HUDEP-2 (cell line): ENCODE measurements at regions not wholly inside any gene's neighbourhood (a gene's known extent, or its start where the extent isn't known, plus 50 kb on each side); places are given as distances from the start of the nearest gene placed in this dataset.
"Not testable (repeated sequence)": the region's sequence is repeated elsewhere in the genome, so short reads cannot be mapped to it uniquely, and the experiment has no call there.

Experiments
- DNase-seq, 76 experiments: peaks; one replicate each; lab custom pipeline; 2025; ENCODE audit not compliant: unreplicated experiment in 76 of 76; lab: John Stamatoyannopoulos, UW

- no peak for DNase-seq
These were observed 709.2 kb downstream of the TMEM121 start for GRCh38 chr14:106235356-106236159.

DNA sequence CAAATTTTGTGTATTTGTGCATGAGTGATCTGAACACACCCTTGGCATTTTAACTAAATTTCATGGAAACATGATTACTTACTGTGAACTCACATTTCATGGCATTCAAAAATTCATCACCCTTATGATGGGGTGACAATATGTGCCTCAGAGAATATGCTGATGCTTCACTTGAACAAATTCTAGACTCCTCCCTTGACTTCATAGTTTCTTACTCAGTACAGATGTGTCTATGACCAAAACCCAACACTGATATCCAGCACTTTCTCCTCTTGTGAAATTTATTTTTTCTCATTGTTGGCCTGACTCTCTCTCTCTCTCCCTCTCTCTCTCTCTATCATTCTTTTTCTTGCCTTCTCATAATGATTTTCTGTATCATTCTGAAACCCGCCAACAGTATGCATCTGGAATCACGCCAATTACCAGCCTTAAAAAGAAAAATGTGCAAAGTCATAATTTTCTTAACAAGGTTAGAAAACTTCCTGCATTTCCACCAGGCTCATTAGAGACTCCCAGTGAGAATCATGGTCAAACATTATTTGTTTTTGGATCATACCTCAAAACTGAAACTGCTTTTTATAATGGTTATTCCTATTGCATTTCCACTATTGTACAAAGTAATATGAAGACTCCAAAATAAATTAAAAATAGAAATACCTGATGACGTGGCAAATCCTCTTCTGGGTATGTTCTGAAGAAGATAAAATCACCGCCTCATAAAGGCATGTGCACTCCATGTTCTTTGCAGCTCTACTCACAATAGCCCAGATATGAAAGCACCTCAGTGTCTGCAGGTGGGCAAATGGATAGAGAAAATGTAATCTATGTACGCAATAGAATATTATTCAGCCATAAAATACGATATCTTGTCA, 722.2 kb downstream of the TMEM121 start:
- DNase-seq: no peak

DNA sequence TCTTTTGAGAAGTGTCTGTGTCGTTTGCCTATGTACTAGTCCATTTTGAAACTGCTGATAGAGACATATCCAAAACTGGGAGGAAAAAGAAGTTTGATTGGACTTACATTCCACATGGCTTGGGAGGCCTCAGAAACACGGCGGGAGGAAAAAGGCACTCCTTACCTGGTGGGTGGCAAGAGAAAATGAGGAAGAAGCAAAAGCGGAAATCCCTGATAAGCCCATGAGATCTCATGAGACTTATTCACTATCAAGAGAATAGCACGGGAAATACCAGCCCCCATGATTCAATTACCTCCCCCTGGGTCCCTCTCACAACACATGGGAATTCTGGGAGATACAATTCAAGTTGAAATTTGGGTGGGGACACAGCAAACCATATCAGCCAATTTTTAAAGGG, 727.6 kb downstream of the TMEM121 start:
- DNase-seq: not testable (repeated sequence)

- peak in 46 of 76 experiments; percentile 3 to 66 (median 42) for DNase-seq
These were observed 731.2 kb downstream of the TMEM121 start for GRCh38 chr14:106257569-106257994.

DNA sequence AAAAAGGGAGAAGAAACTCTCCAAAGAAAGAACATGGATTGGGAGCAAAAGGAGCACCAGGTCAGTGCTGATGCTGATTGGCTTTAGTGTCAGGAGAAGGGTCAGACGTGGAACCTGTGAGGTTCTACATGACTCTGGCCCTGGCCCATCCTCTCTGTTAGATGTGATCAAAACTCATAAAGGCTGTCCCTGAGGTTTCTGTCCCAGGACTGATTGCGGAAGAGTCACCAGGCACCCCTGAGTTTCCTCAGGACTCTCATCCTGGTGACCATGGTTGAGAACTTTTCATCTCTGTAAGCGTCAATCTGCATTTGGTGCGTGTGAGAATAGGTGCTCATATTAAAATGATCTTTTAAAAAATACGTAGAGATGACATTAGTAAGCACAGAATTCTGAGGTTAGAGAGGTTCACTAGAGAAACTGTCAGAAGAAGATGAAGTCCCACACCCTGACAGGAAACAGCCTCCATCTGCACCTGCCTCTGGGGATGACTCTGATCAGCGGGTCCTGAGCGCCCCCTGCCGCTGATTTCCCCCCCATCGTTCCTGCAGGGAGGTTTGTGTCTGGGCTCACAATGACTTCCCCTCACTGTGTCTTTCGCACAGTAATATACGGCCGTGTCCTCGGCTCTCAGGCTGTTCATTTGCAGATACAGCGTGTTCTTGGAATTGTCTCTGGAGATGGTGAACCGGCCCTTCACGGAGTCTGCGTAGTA, 741.8 kb downstream of the TMEM121 start:
- peak in 22 of 76 experiments; percentile 6 to 40 (median 22) for DNase-seq

DNA sequence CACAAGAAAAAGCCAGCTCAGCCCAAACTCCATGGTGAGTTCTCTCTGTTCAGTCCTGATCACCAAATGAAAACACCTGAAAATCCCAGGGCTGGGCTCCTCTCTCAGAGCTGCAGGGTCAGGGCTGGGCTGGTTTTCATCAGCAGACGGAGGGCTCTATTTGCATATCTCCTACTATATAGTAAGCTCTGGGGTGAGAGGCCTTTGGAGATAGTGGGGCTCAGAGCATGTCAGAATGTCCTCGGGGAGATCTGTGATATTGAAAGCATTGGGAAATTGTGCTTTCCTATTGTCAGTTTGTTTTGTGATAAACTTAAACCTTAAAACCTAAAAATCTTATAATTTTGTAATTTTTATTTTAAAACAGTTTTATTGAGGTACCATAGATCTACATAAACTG, 742.6 kb downstream of the TMEM121 start:
- no peak for DNase-seq

DNA sequence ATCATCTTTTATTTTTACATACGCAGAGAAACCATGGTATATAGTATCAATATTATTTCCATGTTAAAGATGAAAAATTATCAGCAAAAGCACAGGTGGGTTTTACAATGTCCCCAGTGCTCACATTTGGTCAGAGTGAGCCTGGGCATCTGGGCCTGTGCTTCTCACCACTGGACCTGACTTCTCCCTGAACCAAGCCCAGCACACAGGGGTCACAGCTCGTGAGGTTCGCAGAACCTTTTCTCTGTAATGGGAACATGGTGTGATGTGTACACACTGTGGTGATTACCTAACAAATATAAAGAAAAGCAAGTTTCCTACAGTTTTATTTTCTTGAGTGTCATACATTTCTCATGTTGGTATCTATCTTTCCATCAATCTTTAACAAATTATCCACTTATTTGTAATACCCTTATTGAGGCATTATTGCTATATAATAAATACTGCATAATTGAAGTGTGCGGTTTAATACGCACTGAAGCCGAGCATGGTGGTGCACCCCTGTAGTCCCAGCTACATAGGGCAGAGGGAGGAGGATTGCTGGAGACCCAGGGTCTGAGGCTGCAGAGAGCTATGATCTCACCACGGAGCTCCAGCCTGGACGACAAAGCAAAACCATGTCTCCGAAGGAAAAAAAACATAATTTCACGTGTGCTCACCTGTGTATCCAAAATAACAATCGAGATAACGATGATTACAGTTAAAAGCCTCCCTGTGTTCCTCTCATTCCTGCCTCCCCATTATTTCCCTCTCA, 743.2 kb downstream of the TMEM121 start:
- DNase-seq: no peak

DNA sequence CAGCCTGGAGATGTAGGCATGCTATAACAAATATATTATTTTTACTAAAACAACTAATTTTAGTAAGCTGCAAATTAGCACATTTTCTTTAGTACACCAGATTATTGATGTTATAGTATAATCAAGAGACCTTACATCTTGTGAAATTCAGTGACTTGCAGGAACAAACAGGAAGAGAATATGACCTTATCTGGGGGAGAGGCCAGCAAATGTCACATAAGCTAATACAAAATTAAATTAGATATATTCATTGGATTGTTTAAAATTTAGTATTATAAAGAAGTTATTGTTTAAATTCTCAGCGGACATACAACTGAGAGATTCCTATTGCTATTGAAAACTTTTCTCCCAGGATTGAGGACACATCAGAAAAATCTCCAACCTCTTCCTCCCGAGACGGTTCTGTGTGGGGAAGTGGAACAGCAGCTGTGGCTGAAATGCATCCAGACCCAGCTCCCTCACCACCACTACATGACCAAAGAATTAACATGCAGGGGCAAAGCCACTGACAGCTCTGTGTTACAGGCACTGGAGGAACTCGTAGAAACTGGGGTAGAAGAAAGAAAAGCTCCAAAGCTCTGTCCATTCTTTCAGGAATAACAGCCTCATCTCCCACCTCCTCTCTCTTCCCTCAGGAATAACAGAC, 744.2 kb downstream of the TMEM121 start:
- not testable (repeated sequence) for DNase-seq

DNA sequence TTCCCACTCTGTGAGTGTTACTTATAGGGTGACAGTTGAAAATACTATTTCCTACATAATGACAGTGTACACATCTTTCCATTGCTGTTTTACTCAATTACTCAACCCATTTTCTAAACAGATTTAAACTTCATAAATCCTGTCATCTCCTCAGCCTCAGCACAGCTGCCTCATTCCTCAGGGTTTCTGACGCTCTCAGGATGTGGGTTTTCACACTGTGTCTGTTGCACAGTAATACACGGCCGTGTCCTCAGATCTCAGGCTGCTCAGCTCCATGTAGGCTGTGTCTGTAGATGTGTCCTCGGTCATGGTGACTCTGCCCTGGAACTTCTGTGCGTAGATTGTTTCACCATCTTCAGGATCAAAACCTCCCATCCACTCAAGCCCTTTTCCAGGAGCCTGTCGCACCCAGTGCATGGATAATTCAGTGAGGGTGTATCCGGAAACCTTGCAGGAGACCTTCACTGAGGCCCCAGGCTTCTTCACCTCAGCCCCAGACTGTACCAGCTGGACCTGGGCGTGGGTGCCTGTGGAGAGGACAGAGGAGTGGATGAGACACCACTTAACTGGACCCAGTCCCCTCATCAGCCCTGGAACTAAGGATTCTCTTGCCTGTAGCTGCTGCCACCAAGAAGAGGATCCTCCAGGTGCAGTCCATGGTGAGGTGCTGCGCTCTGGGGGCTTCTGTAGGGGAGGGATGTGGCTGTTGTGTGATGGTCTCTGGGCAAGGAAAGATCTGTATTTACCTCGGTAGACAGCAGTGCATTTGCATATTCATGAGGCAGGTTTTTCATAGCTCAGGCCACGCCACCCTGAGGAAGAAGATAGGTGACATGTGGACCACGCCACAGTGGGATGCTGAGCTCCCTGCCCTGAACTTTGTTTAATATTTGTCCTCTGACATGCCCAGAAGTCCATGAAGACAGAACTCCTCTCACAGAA, 750.2 kb downstream of the TMEM121 start:
- DNase-seq: no peak

DNA sequence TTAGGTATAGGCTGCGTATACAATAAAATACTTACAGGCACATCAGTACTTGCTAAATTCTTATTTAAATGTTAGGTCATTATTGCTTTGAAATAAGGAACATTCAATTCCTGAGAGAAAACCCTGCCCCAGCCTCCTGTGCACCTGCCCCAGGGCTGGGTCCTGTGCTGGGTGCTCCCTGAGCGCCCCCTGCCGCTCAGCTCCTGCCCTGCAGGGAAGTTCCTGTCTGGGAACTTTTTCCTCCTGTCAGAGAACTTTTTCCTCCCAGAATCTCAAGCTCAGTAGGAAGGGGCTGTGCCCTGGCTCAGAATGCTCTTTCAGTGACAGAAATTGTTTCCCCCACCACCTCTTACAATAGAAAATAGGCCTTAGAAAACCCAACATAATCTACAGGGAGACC, 751.1 kb downstream of the TMEM121 start:
- DNase-seq: peak in 8 of 76 experiments; percentile 3 to 11 (median 6)

DNA sequence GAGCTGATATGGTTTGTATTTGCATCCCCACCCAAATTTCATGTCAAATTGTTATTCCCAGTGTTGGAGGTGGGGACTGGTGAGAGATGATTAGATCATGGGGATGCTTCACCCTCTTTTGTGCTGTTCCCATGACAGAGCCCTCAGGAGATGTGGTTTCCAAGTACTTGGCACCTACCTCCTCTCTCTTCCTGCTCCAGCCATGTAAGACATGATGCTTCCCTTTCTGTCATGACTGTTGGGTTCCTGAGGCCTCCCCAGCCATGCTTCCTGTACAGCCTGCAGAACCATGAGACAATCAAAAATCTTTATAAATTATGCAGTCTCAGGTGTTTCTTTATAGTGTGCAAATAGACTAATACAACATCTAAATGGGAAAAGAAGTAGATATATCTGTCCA, 754.5 kb downstream of the TMEM121 start:
- DNase-seq: no peak

DNA sequence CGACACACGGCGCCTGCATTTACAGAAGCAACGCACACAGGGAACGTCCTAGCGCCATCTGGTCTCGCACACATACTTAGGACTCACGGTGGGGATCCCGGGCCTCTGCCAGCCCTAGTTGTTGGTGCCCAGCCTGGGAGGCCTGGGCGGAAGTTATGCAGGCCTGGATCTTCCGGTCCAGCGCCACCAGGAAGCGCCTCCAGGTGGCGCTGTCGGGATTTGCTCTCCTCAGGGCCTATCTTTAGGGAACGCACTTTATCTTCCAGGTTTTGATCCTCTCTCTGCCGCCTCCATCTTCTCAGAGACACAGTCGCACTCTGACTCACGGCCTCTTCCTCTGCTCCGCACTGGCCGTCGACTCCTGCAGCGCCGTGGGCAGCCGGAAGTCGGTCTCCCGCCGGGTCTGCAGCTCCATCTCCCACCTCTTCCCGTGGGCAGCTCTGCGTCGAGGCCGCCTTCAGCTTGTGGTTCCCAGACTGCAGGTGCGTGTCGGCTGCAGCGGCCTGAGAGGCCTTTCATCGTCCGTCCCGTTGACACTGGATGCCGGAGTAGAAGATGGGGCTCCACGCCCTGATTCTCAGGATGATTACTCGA, 760.4 kb downstream of the TMEM121 start:
- peak in 8 of 76 experiments; percentile 3 to 22 (median 11) for DNase-seq

DNA sequence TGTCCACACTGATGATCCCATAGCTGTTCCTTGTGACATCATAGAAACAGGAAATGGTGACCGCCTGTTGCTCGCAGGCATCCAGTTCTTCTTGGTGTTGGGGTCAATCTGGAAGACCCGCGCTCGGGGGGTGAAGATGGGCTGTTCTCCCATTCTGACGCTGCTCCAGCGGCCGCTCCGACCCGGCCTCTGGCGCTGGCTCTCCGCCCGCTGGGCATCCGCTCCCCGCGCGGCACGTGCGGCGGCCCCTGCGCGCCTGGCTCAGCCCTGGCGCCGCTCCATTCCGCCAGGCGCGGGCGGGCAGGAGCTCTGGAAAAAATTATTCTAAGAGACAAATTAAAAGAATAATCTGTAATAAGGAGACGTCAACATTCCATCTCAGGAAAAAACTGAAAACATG, 761.1 kb downstream of the TMEM121 start:
- no peak for DNase-seq

GRCh38 chr14:106291626-106292025, 765.2 kb downstream of the TMEM121 start:
- DNase-seq: no peak

GRCh38 chr14:106294324-106294723, 767.9 kb downstream of the TMEM121 start:
- no peak for DNase-seq

GRCh38 chr14:106300951-106301510, 774.6 kb downstream of the TMEM121 start:
- not testable (repeated sequence) for DNase-seq

DNA sequence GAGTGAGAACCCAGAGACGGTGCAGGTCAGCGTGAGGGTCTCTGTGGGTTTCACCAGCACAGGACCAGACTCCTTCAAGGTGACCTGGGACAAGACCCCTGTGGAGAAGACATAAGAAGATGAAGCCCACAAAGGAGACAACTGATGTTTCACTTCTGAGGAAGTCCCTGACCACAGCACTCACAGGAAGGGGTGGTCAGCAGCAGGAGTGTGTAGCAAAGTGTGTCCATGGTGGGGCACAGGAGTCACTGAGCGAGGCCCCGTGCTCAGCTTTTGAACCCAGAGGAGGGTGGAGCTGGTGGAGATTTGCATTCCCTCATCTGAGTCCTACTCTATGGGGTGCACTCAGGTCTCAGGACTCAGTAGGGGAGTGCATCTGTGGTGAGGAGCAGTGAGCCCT, 775.2 kb downstream of the TMEM121 start:
- not testable (repeated sequence) for DNase-seq

GRCh38 chr14:106302661-106303060, 776.3 kb downstream of the TMEM121 start:
- DNase-seq: no peak
